ENCODE measurements at regions not wholly inside any gene's neighbourhood (a gene's known extent, or its start where the extent isn't known, plus 50 kb on each side); places are given as distances from the start of the nearest gene placed in this dataset.

GRCh38 chr2:152861349-152861942 lies 143.0 kb downstream of the ARL6IP6 start:
- no peak for DNase-seq

- no peak for DNase-seq
These were observed 140.3 kb downstream of the ARL6IP6 start for GRCh38 chr2:152858594-152859265.

- DNase-seq = peak; percentile 49
These were observed 128.5 kb downstream of the ARL6IP6 start for GRCh38 chr2:152846697-152847470.

GRCh38 chr2:152835674-152836073 lies 117.3 kb downstream of the ARL6IP6 start:
- DNase-seq = no peak

- no peak for DNase-seq
These were observed 109.5 kb downstream of the ARL6IP6 start for GRCh38 chr2:152827944-152828343.

GRCh38 chr2:152826581-152827279 lies 108.3 kb downstream of the ARL6IP6 start:
- no peak for DNase-seq

GRCh38 chr2:152825834-152826233 lies 107.4 kb downstream of the ARL6IP6 start:
- DNase-seq = peak; percentile 19

- DNase-seq = no peak
These were observed 105.5 kb downstream of the ARL6IP6 start for GRCh38 chr2:152823905-152824304.

GRCh38 chr2:152822676-152823075 lies 104.3 kb downstream of the ARL6IP6 start:
- DNase-seq = no peak

- DNase-seq = no peak
These were observed 101.6 kb downstream of the ARL6IP6 start for GRCh38 chr2:152820048-152820447.

GRCh38 chr2:152815634-152816257 lies 97.3 kb downstream of the ARL6IP6 start:
- DNase-seq = no peak

GRCh38 chr2:152814475-152815030 lies 96.1 kb downstream of the ARL6IP6 start:
- DNase-seq = no peak

- DNase-seq = no peak
These were observed 94.9 kb downstream of the ARL6IP6 start for GRCh38 chr2:152813351-152813750.
